Astrocyte of the cerebellum (primary cell): ENCODE measurements at regions not wholly inside any gene's neighbourhood (a gene's known extent, or its start where the extent isn't known, plus 50 kb on each side); places are given as distances from the start of the nearest gene placed in this dataset.

ENCODE experiments used
- DNase-seq: peaks from one replicate; pipeline ENCODE4 v3.0.0-alpha.2; 2011; ENCODE audit warnings: low read depth
- H3K4me3 ChIP-seq: 2 replicates; pipeline ENCODE4 v1.5.1; 2011; ENCODE audit warnings: mild to moderate bottlenecking, low read depth, low read length, moderate library complexity
- CTCF ChIP-seq: IDR thresholded peaks from 2 replicates; pipeline ENCODE4 v1.5.1; 2012; ENCODE audit warnings: low read length, low read depth, moderate library complexity, mild to moderate bottlenecking; ENCODE audit errors: missing control alignments
- in situ Hi-C: cut with HindIII; loops from 2 replicates; pipeline ENCODE4 v1.10.0; 2017; ENCODE audit warnings: low sequenced_read_pairs

GRCh38 chr1:115463347-115463746, 125.3 kb upstream of the NGF start:
- no peak overlapping the region for H3K4me3 ChIP-seq
- in situ Hi-C loops = no loop called here
- TF ChIP-seq CTCF = no peak
- no peak for DNase-seq

GRCh38 chr1:115462566-115463076, 124.6 kb upstream of the NGF start:
- no peak for DNase-seq
- in situ Hi-C loops = no loop called here
- no peak overlapping the region for H3K4me3 ChIP-seq
- no peak for TF ChIP-seq CTCF

GRCh38 chr1:115461526-115461925, 123.5 kb upstream of the NGF start:
- no peak for DNase-seq
- in situ Hi-C loops = no loop called here
- H3K4me3 ChIP-seq = no peak overlapping the region
- no peak for TF ChIP-seq CTCF

- no peak for DNase-seq
- no peak overlapping the region for H3K4me3 ChIP-seq
- TF ChIP-seq CTCF = no peak
- in situ Hi-C loops = no loop called here
These were observed 121.1 kb upstream of the NGF start for GRCh38 chr1:115459161-115459560.

GRCh38 chr1:115458426-115459114, 120.5 kb upstream of the NGF start:
- in situ Hi-C loops = no loop called here
- no peak for DNase-seq
- H3K4me3 ChIP-seq = no peak overlapping the region
- TF ChIP-seq CTCF = no peak

- TF ChIP-seq CTCF = no peak
- no peak for DNase-seq
- no peak overlapping the region for H3K4me3 ChIP-seq
- in situ Hi-C loops = no loop called here
These were observed 119.2 kb upstream of the NGF start for GRCh38 chr1:115457289-115457688.
